WTC11 (cell line): ENCODE measurements at regions not wholly inside any gene's neighbourhood (a gene's known extent, or its start where the extent isn't known, plus 50 kb on each side); places are given as distances from the start of the nearest gene placed in this dataset.

Experiments
- ATAC-seq: fragments of 200-7000 bp; cut with Tn5 transposase; 2 replicates; pipeline ENCODE4 v1.10.0; 2021; ENCODE audit warnings: mild to moderate bottlenecking, moderate library complexity
- CTCF ChIA-PET: fragments of 300-600 bp; sonication (Branson Sonifier 250); formaldehyde crosslinking; loops from one replicate; lab custom pipeline; 2021; ENCODE audit warnings: antibody characterized with exemption; lab: Charles Lee
- POLR2A ChIA-PET: fragments of 350-600 bp; sonication (Branson Sonifier 250); formaldehyde crosslinking; loops from one replicate; lab custom pipeline; 2021; ENCODE audit warnings: antibody characterized with exemption; lab: Charles Lee
- DNase-seq: peaks from one replicate; pipeline ENCODE4 v3.0.0; 2021; ENCODE audit warnings: low spot score
- H3K27ac Mint-ChIP-seq: 2 replicates; pipeline ENCODE4 v1.8.0; 2021; ENCODE audit warnings: mixed read lengths
- H3K27me3 Mint-ChIP-seq: 2 replicates; pipeline ENCODE4 v1.8.0; 2021; ENCODE audit warnings: low read depth, mild to moderate bottlenecking, moderate library complexity, mixed read lengths
- H3K36me3 Mint-ChIP-seq: 2 replicates; pipeline ENCODE4 v1.8.0; 2021; ENCODE audit warnings: mixed read lengths
- H3K4me1 Mint-ChIP-seq: 2 replicates; pipeline ENCODE4 v1.8.0; 2022; ENCODE audit warnings: mixed read lengths
- H3K4me3 Mint-ChIP-seq: 2 replicates; pipeline ENCODE4 v1.8.0; 2021; ENCODE audit warnings: mild to moderate bottlenecking, moderate library complexity, mixed read lengths
- H3K9me3 Mint-ChIP-seq: 2 replicates; pipeline ENCODE4 v1.8.0; 2021; ENCODE audit warnings: mixed read lengths
- ATF3 ChIP-seq: sonication (generic); formaldehyde crosslinking; conservative IDR thresholded peaks from 2 replicates; pipeline ENCODE4 v1.8.1; 2022; ENCODE audit warnings: mild to moderate bottlenecking, missing genetic modification reagents
- CREB1 ChIP-seq: sonication (generic); formaldehyde crosslinking; IDR thresholded peaks from 2 replicates; pipeline ENCODE4 v1.8.0; 2023; ENCODE audit warnings: mild to moderate bottlenecking, missing genetic modification reagents
- EMX1 ChIP-seq: fragments of 250-450 bp; sonication (Bioruptor Pico); IDR thresholded peaks from 2 replicates; pipeline ENCODE4 v1.8.0; 2021; ENCODE audit warnings: mild to moderate bottlenecking
- ETV6 ChIP-seq: sonication (generic); formaldehyde crosslinking; IDR thresholded peaks from 2 replicates; pipeline ENCODE4 v1.8.1; 2022; ENCODE audit warnings: mild to moderate bottlenecking, missing genetic modification reagents
- NFYB ChIP-seq: sonication (generic); formaldehyde crosslinking; conservative IDR thresholded peaks from 2 replicates; pipeline ENCODE4 v1.8.0; 2022; ENCODE audit warnings: low read depth, missing genetic modification reagents
- TEAD4 ChIP-seq: sonication (generic); formaldehyde crosslinking; IDR thresholded peaks from 2 replicates; pipeline ENCODE4 v1.8.0; 2022; ENCODE audit warnings: mild to moderate bottlenecking, missing genetic modification reagents
- ZNF138 ChIP-seq: sonication (generic); formaldehyde crosslinking; conservative IDR thresholded peaks from 2 replicates; pipeline ENCODE4 v1.8.1; 2022; ENCODE audit warnings: mild to moderate bottlenecking, moderate library complexity, missing genetic modification reagents
- ZNF263 ChIP-seq: sonication (generic); formaldehyde crosslinking; IDR thresholded peaks from 2 replicates; pipeline ENCODE4 v1.8.1; 2022; ENCODE audit warnings: low read depth, mild to moderate bottlenecking, moderate library complexity, missing genetic modification reagents
- ZNF317 ChIP-seq: sonication (generic); formaldehyde crosslinking; IDR thresholded peaks from 2 replicates; pipeline ENCODE4 v1.8.1; 2023; ENCODE audit warnings: low read depth, mild to moderate bottlenecking, moderate library complexity, missing genetic modification reagents, borderline replicate concordance
- ZNF416 ChIP-seq: fragments of 250-450 bp; sonication (Bioruptor Pico); IDR thresholded peaks from 2 replicates; pipeline ENCODE4 v1.9.0; 2021; ENCODE audit warnings: mild to moderate bottlenecking, inconsistent platforms
- ZSCAN18 ChIP-seq: fragments of 250-450 bp; sonication (Bioruptor Pico); IDR thresholded peaks from 2 replicates; pipeline ENCODE4 v2.1.2; 2022; ENCODE audit warnings: mild to moderate bottlenecking, moderate library complexity
- TF ChIP-seq, protein P1 (sequence below): sonication (generic); formaldehyde crosslinking; IDR thresholded peaks from 2 replicates; pipeline ENCODE4 v1.8.0; 2023; ENCODE audit warnings: mild to moderate bottlenecking, missing genetic modification reagents
- TF ChIP-seq, protein P2 (sequence below): fragments of 250-450 bp; sonication (Bioruptor Pico); IDR thresholded peaks from 2 replicates; pipeline ENCODE4 v1.9.0; 2021; ENCODE audit warnings: moderate library complexity, mild to moderate bottlenecking, inconsistent platforms, borderline replicate concordance
- TF ChIP-seq, protein P3 (sequence below): fragments of 250-450 bp; sonication (Bioruptor Pico); conservative IDR thresholded peaks from 2 replicates; pipeline ENCODE4 v1.9.0; 2021; ENCODE audit warnings: mild to moderate bottlenecking
- TF ChIP-seq, protein P4 (sequence below): fragments of 250-450 bp; sonication (Bioruptor Pico); IDR thresholded peaks from 2 replicates; pipeline ENCODE4 v1.9.0; 2021; ENCODE audit warnings: mild to moderate bottlenecking, borderline replicate concordance

- no peaks in the 10 kb centered on the region; the same call in none of the 2 replicates for H3K27me3 Mint-ChIP-seq
- H3K9me3 Mint-ChIP-seq, result no peaks in the 10 kb centered on the region
- no peak overlapping the region for H3K27ac Mint-ChIP-seq
- H3K4me3 Mint-ChIP-seq, result no peak overlapping the region
- CTCF ChIA-PET, result interaction anchor here (1.1 to 8.3 kb wide), 5 partner anchors 11 to 664 kb away, joined by 6 to 118 read pairs (median 9); no protein-coding TSS in a partner anchor
- peaks cover 28% of the 10 kb centered on the region for H3K4me1 Mint-ChIP-seq
- no peak for TF ChIP-seq ZNF138
- TF ChIP-seq ZNF416 (CRISPR knock-in tag), result no peak
- TF ChIP-seq, protein P1, sequence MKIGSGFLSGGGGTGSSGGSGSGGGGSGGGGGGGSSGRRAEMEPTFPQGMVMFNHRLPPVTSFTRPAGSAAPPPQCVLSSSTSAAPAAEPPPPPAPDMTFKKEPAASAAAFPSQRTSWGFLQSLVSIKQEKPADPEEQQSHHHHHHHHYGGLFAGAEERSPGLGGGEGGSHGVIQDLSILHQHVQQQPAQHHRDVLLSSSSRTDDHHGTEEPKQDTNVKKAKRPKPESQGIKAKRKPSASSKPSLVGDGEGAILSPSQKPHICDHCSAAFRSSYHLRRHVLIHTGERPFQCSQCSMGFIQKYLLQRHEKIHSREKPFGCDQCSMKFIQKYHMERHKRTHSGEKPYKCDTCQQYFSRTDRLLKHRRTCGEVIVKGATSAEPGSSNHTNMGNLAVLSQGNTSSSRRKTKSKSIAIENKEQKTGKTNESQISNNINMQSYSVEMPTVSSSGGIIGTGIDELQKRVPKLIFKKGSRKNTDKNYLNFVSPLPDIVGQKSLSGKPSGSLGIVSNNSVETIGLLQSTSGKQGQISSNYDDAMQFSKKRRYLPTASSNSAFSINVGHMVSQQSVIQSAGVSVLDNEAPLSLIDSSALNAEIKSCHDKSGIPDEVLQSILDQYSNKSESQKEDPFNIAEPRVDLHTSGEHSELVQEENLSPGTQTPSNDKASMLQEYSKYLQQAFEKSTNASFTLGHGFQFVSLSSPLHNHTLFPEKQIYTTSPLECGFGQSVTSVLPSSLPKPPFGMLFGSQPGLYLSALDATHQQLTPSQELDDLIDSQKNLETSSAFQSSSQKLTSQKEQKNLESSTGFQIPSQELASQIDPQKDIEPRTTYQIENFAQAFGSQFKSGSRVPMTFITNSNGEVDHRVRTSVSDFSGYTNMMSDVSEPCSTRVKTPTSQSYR, result no peak
- TF ChIP-seq ZSCAN18 (CRISPR knock-in tag), result no peak
- TF ChIP-seq ZNF263 (CRISPR knock-in tag), result no peak
- no peak for TF ChIP-seq NFYB (CRISPR knock-in tag)
- no peak for DNase-seq
- no peak for ATAC-seq
- H3K36me3 Mint-ChIP-seq, result no peaks in the 10 kb centered on the region
- POLR2A ChIA-PET, result no interaction called here
Measured at GRCh38 chr12:13277293-13277692, 80.8 kb downstream of the EMP1 start.

DNA sequence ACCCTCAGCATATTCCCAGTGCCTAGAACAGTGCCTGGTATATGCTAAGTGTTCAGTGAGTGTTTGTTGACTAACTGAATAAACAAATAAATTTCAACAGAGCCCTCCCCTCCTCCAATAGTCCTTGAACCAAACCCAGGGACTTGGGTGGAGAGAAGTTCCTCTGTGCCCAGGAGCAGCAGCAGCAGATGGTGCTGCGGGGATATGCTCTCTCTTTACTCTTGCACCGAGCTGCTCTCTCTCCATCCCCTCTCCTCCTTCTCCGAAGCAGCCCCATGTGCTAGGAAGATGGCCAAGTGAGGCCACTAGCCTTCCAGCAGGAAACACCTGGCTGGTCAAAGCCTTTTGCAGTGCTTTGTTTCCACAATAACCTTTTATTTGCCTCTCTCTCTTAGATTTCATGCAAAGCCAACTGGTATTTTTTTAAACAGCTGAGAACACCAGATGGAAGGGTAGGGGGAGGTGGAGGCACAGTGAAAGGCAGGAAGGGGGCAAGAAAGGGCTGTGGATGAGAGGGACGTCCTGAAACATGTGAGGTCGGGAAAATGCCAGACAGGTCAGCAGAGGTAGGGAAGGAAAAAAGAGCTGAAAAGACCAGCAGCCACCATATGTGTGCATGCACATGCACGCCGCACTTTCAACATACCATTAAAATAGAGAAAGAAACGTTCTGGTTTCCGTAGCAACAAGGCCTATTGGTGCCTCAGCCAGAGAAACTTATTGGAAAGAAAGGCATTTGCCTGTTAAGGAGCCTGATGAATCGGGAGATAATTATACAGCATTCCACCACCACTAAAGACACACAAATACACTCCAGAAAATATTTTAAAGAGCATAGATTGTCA lies 78.9 kb downstream of the EMP1 start:
- no peak overlapping the region for H3K4me3 Mint-ChIP-seq
- no peaks in the 10 kb centered on the region; the same call in none of the 2 replicates for H3K27me3 Mint-ChIP-seq
- no peak for ATAC-seq
- TF ChIP-seq, protein P2, sequence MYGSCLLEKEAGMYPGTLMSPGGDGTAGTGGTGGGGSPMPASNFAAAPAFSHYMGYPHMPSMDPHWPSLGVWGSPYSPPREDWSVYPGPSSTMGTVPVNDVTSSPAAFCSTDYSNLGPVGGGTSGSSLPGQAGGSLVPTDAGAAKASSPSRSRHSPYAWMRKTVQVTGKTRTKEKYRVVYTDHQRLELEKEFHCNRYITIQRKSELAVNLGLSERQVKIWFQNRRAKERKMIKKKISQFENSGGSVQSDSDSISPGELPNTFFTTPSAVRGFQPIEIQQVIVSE (CRISPR knock-in tag), result no peak
- TF ChIP-seq TEAD4 (no peak), ATF3 (CRISPR knock-in tag) (no peak), EMX1 (CRISPR knock-in tag) (no peak), CREB1 (CRISPR knock-in tag) (no peak)
- TF ChIP-seq, all 79 proteins: peak for 0
- H3K36me3 Mint-ChIP-seq, result no peaks in the 10 kb centered on the region
- ChIA-PET POLR2A (no interaction called here), CTCF (interaction anchor here (0.7 to 8.3 kb wide), 5 partner anchors 18 to 707 kb away, joined by 3 to 118 read pairs (median 4); no protein-coding TSS in a partner anchor)
- no peak overlapping the region for H3K27ac Mint-ChIP-seq
- DNase-seq, result no peak
- H3K9me3 Mint-ChIP-seq, result no peaks in the 10 kb centered on the region
- peaks cover 28% of the 10 kb centered on the region for H3K4me1 Mint-ChIP-seq

DNA sequence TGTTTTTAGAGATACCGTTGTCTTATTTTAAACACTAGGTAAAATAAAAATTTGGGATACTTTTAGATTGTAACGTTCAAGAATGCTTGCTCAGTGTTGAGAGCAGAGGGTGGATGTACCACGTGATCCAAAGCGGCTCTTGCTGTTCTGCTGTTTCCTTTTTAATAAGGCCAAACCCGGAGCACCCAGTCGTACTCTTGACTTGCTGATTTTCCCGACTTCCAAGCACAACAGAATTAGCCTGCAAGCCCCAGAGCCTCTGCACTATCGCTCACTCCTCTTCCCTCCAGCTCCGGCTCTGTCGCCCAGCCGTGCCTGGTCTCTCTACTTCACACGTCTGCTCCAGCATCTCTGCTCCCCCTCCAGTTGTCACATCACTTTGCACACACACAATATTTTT lies 77.3 kb downstream of the EMP1 start:
- CTCF ChIA-PET, result interaction anchor here (1.1 to 8.3 kb wide), 4 partner anchors 18 to 708 kb away, joined by 3 to 118 read pairs (median 6); no protein-coding TSS in a partner anchor
- H3K9me3 Mint-ChIP-seq, result peaks cover 7% of the 10 kb centered on the region
- no peaks in the 10 kb centered on the region; the same call in none of the 2 replicates for H3K27me3 Mint-ChIP-seq
- no peak overlapping the region for H3K4me3 Mint-ChIP-seq
- TF ChIP-seq ATF3 (CRISPR knock-in tag) (no peak), ETV6 (CRISPR knock-in tag) (no peak), ZNF317 (no peak)
- TF ChIP-seq, protein P3, sequence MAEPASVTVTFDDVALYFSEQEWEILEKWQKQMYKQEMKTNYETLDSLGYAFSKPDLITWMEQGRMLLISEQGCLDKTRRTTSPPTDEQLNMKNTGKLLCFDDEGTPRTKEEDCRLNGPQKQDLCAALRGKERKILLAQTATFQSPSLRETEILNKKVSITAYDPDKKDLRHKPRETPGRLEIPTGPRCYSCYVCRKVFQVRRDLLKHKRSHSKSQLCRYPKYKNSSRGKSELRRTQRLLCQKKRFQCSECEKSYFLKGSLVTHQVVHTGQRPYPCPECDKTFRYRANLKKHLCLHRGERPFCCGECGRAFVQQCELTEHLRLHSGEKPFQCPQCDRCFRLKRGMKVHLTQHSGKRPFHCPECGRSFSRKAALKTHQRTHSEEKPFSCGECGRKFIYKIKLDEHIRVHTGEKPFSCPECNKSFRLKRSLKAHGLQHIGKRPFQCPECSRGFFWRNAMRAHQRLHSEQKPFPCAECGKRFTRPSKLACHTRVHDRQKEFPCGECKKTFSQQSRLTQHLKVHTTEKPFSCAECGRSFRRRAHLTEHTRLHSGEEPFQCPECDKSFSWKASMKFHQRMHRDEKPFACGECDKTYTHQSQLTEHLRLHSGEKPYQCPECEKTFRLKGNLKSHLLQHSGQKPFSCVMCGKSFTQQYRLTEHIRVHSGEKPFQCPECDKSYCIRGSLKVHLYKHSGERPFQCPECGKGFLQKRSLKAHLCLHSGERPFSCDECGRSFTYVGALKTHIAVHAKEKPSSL (CRISPR knock-in tag), result no peak
- TF ChIP-seq, protein P2 (CRISPR knock-in tag), result no peak
- TF ChIP-seq, protein P4, sequence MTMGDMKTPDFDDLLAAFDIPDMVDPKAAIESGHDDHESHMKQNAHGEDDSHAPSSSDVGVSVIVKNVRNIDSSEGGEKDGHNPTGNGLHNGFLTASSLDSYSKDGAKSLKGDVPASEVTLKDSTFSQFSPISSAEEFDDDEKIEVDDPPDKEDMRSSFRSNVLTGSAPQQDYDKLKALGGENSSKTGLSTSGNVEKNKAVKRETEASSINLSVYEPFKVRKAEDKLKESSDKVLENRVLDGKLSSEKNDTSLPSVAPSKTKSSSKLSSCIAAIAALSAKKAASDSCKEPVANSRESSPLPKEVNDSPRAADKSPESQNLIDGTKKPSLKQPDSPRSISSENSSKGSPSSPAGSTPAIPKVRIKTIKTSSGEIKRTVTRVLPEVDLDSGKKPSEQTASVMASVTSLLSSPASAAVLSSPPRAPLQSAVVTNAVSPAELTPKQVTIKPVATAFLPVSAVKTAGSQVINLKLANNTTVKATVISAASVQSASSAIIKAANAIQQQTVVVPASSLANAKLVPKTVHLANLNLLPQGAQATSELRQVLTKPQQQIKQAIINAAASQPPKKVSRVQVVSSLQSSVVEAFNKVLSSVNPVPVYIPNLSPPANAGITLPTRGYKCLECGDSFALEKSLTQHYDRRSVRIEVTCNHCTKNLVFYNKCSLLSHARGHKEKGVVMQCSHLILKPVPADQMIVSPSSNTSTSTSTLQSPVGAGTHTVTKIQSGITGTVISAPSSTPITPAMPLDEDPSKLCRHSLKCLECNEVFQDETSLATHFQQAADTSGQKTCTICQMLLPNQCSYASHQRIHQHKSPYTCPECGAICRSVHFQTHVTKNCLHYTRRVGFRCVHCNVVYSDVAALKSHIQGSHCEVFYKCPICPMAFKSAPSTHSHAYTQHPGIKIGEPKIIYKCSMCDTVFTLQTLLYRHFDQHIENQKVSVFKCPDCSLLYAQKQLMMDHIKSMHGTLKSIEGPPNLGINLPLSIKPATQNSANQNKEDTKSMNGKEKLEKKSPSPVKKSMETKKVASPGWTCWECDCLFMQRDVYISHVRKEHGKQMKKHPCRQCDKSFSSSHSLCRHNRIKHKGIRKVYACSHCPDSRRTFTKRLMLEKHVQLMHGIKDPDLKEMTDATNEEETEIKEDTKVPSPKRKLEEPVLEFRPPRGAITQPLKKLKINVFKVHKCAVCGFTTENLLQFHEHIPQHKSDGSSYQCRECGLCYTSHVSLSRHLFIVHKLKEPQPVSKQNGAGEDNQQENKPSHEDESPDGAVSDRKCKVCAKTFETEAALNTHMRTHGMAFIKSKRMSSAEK (CRISPR knock-in tag), result no peak
- POLR2A ChIA-PET, result interaction anchor here (0.5 kb wide), 1 partner anchor 162 kb away, joined by 3 read pairs; no protein-coding TSS in a partner anchor
- H3K36me3 Mint-ChIP-seq, result no peaks in the 10 kb centered on the region
- H3K27ac Mint-ChIP-seq, result no peak overlapping the region
- DNase-seq (no peak), ATAC-seq (no peak)
- H3K4me1 Mint-ChIP-seq, result peaks cover 29% of the 10 kb centered on the region
